Muscle of arm (tissue), 1 donor: ENCODE measurements at regions not wholly inside any gene's neighbourhood (a gene's known extent, or its start where the extent isn't known, plus 50 kb on each side); places are given as distances from the start of the nearest gene placed in this dataset.
"Not testable (repeated sequence)": the region's sequence is repeated elsewhere in the genome, so short reads cannot be mapped to it uniquely, and the experiment has no call there.

Source experiments
- DNase-seq: peaks from one replicate; pipeline ENCODE4 v3.0.0-alpha.2; 2013

- DNase-seq: no peak
These were observed 535.8 kb upstream of the ADGRL2 start for GRCh38 chr1:81264976-81265375.

- no peak for DNase-seq
These were observed 540.9 kb upstream of the ADGRL2 start for GRCh38 chr1:81259625-81260411.

- DNase-seq: no peak
These were observed 546.2 kb upstream of the ADGRL2 start for GRCh38 chr1:81254560-81254959.

DNA sequence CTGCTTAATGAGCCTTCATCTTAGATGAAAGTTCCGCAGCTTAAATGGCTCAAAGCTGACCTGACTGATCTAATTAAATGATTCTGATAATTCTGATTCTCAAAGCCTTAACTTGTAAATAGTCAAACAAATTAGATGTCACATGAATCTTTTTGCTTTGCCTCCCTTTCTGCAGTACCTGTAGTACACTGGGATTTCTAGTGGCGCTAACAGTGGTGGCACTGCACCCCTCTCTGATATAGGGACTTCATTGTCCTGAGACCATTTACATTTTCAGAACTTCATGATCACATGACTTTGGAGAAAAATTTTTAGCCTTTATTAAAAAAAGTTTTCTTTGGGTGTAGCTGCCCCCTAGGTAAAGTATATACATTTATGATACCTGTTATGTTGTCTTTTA is 546.7 kb upstream of the ADGRL2 start:
- DNase-seq: no peak

DNA sequence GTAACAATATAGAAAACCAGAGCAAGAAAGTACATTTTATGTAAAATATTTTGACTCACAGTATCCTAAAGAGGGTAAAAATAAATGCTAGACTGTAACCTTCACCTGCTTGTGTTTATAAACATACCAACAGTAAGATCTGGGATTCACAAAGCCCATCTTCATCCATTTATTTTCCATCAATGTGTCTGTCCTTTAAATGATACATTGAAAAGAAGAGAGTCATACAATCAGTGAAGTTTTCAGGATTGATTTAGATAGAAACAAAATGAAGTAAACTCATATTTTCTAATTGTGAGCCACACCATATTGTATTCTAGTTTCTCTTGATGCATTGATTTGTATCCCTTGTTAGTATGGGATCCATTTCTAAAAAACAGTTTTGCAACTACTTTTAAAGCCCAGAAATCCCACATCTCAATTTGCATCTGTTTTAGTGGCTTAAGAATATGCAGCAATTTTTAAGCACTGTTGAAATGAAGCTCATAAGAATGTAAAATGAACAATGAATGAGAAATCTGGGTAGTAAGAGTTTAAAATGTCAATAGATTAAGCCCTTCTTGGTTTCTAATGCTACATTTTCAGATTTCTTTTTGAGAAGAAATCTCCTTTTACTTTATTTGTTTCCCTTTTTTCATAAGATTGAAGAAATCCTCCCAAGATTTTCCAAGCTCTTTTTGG is 548.1 kb upstream of the ADGRL2 start:
- DNase-seq: no peak

DNA sequence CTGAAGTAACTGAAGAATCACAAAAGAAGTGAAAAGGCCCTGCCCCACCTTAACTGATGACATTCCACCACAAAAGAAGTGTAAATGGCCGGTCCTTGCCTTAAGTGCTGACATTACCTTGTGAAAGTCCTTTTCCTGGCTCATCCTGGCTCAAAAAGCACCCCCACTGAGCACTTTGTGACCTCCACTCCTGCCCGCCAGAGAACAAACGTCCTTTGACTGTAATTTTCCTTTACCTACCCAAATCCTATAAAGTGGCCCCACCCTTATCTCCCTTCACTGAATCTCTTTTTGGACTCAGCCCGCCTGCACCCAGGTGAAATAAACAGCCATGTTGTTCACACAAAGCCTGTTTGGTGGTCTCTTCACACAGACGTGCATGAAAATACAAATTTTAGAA is 549.9 kb upstream of the ADGRL2 start:
- not testable (repeated sequence) for DNase-seq

GRCh38 chr1:81245084-81245715 is 555.5 kb upstream of the ADGRL2 start:
- not testable (repeated sequence) for DNase-seq

- DNase-seq: not testable (repeated sequence)
These were observed 556.1 kb upstream of the ADGRL2 start for GRCh38 chr1:81244612-81245011.

DNA sequence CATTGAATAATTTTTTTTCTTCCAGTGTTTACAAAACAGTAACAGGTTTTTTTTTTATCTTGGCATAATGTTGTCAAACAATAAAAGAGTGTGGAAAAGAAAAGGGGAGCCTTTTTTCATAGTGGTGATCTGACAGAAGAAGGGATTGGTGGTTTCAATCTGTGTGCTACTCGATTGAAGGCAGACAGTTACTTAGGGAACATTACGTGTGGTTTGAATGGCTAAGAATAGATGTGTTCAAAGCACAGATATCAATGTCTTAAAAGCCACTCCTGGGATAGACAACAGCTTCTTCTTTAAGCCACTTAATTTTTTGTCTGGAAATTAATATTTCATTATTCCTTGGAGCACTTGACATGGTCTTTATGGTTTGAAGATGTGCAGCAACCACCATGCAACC is 558.6 kb upstream of the ADGRL2 start:
- no peak for DNase-seq

- no peak for DNase-seq
These were observed 562.6 kb upstream of the ADGRL2 start for GRCh38 chr1:81238129-81238528.

DNA sequence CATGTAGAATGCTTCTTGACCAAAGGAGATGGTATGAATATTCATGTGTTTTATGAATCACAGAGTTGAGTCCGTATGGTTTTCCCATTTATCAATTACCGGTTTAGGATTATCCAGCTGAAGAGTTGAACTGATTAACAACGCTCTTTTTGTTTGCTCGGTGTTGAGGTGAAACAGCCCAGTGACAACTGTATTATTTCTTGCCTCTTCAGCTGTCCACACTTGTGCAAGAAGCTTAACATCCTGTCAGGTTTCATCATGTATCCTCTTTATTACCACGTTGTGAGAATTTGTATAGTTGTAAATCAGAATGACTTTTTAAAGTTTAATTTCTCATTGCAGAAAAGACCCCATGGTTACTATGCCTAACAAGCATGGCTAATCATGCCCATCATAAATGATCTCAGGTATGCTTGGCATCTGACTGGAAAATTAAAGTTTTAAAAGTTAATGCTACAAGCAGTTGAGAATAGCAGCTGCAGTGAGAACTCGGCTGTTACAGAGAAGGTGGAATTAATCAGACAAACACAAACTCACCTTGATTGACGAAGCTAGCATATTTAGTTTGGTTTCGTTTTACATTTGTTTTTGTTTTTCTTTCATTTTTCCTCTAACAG is 563.2 kb upstream of the ADGRL2 start:
- no peak for DNase-seq

DNA sequence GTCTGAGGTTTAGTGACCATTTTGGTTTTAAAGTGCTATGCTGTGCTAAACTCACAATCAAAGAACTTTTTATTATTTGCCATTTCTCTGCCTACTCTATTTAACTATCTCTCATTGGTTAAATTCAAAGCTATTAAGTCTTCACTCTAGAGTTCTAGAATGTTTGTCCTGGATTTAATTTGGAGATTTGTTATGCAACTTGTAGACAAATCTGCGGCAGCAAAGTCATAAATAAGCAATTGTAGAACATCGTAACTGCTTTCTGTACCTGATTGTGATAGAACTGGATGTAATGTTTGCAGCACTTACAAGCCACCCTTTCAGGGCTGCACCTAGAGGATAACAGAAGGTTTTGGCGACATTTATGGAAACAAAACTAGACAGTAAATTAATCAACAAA is 566.5 kb upstream of the ADGRL2 start:
- DNase-seq: no peak

DNA sequence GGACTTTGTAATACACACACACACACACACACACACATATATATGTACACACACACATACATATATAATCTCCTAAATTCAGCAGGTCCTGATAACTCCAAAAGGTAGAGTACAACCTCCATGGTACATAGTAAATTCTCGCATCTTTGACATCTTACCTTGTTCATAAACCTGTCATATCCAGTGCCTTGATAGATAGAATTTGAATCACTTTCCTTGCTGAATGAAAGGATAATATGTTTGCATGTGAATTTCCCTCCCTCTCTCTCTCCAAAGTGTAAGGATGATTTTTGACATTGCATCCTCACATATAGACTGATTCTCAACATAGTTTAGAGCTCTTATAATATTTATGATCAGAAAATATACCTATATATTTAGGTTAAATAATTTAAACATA is 567.1 kb upstream of the ADGRL2 start:
- no peak for DNase-seq

DNA sequence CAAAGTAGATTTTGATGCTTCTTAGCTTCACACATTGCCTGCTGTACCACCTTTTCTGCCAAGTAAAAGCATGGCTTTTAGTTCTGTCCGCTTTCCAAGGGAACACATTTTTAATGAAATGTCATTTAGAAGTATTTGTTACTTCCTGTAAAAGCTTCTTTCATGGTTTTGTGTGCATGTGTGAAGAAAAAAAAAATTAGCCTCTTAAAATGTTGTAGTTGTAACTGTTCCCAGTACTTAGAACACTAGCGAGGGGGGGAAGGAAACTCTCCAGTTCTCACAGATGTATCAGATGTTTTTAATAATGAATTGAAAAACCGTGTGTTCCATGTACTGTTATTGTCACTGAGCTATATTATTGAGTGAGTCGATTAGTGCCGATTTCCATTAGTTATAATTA is 568.3 kb upstream of the ADGRL2 start:
- peak; percentile 55 for DNase-seq

DNA sequence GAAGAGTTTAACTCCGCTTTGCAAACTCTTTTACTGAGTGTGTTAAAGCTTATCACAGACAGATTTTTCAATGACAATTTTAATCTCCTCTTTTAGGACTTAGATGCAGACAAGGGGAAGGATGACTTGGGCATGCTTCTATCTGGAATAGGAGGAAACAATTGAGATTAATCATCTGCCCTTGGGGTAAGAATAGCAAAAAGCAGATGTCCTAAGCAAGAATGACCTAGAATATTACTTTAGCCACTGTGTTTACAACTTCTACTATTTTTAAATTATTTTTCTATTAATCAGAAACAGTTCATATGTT is 569.0 kb upstream of the ADGRL2 start:
- DNase-seq: no peak

- DNase-seq: no peak
These were observed 569.6 kb upstream of the ADGRL2 start for GRCh38 chr1:81230983-81231728.

DNA sequence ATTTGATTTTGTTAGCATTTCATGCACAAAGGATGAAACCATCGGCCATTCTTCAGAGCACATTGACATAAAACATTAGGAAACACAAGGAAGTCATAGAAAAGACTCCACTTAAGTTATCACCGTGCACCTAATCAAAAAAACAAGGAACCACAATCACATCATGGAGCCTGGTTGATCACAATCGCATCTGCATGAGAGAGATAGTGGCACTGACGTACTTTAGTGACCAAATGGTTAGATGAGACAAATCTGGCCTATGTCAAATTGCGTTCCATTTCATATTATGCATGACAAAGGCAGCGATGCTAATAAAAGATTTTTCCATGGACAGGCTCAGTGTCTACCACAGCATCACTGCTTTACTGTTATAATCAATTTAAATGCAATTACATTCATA is 571.8 kb upstream of the ADGRL2 start:
- no peak for DNase-seq

GRCh38 chr1:81226603-81226928 is 574.2 kb upstream of the ADGRL2 start:
- no peak for DNase-seq

DNA sequence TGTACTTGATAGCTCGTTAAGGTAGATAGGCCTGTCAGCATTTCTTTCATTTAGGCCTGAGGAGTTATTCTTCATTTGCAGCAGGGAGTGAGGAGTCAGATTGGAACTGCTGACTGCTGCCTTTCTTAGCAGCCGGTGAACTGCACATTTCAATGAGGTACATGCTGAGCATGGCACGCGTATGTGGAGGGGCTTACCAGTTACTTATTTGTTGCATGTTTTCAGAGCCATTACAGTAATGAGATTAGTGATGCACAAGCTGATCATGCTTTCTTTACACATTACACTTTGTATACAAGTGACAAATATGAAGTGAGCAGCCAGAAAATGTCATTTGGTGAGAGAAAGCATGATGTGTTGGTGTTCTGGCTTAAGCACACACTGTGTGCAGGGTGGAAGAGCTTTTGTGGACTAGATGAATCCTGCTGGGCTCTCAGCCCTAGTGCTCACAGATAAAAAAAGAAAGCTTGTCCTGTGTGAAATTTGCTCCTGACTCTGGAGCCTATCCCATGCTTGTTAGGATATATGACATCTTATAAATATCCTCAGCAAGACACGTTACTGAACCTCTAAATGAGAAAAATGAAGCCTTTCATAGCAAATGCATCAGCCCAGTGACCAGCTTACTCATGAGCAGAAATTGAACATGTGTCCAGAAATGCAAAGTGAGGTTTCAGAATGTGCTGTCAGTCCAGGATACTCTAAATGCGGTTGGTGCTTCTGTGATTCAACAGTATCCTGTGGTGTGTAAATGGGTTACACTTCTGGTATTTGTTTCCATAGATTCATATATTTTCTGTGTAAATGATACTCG is 574.7 kb upstream of the ADGRL2 start:
- DNase-seq: no peak

DNA sequence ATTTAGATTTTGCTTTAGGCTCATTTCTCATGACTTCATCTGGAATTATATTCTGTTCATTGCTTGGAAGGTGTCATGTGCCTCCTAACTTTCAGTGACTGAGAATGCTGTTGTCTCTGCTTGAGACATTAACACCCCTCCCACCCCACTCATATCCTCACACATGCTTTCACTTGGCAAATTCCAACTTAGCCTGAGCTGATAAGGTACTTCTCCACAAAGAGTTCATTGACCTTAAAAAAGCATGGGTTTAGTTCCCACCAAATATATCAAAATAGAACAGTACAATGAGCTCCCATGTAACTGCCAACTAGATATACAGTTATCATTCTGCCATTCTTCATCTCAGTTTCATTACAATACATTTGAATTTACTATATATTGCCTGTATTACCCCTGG is 576.5 kb upstream of the ADGRL2 start:
- DNase-seq: no peak

DNA sequence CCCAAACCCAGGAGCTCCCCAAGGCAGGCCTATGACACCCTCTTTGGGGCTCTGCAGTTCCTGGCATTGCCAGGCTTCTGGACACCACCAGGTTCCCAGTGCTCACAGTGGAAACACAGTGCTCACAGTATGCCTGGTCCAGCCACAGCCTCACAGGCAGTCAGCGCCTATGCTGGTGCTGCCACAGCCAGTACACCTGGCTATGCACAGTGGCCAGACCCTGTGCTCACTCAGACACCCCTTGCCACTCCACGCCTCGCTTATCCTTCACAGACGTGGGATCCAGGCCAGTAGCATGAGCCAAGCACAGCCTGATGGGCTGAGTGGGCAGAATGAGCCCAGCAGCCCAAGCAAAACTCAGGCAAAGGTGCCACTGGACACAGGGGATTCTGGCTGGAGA is 579.2 kb upstream of the ADGRL2 start:
- DNase-seq: no peak
